K562 (cell line): ENCODE measurements at regions not wholly inside any gene's neighbourhood (a gene's known extent, or its start where the extent isn't known, plus 50 kb on each side); places are given as distances from the start of the nearest gene placed in this dataset.

Experiments
- CTCF ChIP-seq, 3 experiments: IDR thresholded peaks in 2 of 3; conservative IDR thresholded peaks in 1 of 3; 2 replicates each; pipeline ENCODE4 v1.5.1; 2011 to 2012; ENCODE audit warnings: low read length in 3 of 3, mild to moderate bottlenecking in 3 of 3, control low read depth in 2 of 3, improper control_type of control experiment in 1 of 3, inconsistent platforms in 1 of 3, low read depth in 1 of 3, mixed read lengths in 1 of 3, moderate library complexity in 1 of 3; ENCODE audit not compliant: insufficient read depth in 2 of 3
- EP300 ChIP-seq: IDR thresholded peaks from 2 replicates; pipeline ENCODE4 v1.6.1; 2012; ENCODE audit warnings: low read length, improper control_type of control experiment
- EZH2 ChIP-seq: IDR thresholded peaks from 2 replicates; pipeline ENCODE4 v1.6.1; 2012; ENCODE audit warnings: low read depth, mild to moderate bottlenecking, inconsistent platforms, low read length, borderline replicate concordance
- FOSL1 ChIP-seq: fragments of 200-800 bp; sonication (Bioruptor generic); conservative IDR thresholded peaks from 2 replicates; pipeline ENCODE4 v1.6.1; 2016; ENCODE audit warnings: missing genetic modification characterization, missing compliant biosample characterization
- KHSRP ChIP-seq: fragments of 450-650 bp; IDR thresholded peaks from 2 replicates; pipeline ENCODE4 v1.6.1; 2017
- POLR2A ChIP-seq: fragments of 450-650 bp; conservative IDR thresholded peaks from 2 replicates; pipeline ENCODE4 v1.6.1; 2016
- POLR2AphosphoS2 ChIP-seq: IDR thresholded peaks from 2 replicates; pipeline ENCODE4 v1.6.1; 2012; ENCODE audit warnings: low read length, improper control_type of control experiment
- SETDB1 ChIP-seq: IDR thresholded peaks from one replicate; pipeline ENCODE4 v1.6.1; 2012; ENCODE audit warnings: low read length, control low read depth, inconsistent platforms
- ZC3H11A ChIP-seq: IDR thresholded peaks from 2 replicates; pipeline ENCODE4 v1.6.1; 2012; ENCODE audit warnings: low read depth, low read length, improper control_type of control experiment
- ZNF79 ChIP-seq: fragments of 250-450 bp; sonication (Bioruptor Pico); IDR thresholded peaks from 2 replicates; pipeline ENCODE4 v1.4.0; 2020; ENCODE audit warnings: low read depth, mild to moderate bottlenecking, moderate library complexity

- TF ChIP-seq KHSRP = no peak
- TF ChIP-seq EZH2 = no peak
- TF ChIP-seq CTCF (IDR thresholded peaks at IDR 0.05 in 2 of 3, conservative IDR thresholded peaks at IDR 0.05 in 1 of 3; ENCODE audit: insufficient read depth in 2 of 3, low read depth in 1 of 3, low read length in 3 of 3) = no peak
- no peak for TF ChIP-seq POLR2A
- TF ChIP-seq POLR2AphosphoS2 = no peak
- TF ChIP-seq SETDB1 = no peak
- no peak for TF ChIP-seq FOSL1 (tag)
- TF ChIP-seq EP300 = no peak
- TF ChIP-seq ZNF79 (CRISPR knock-in tag) = no peak
- TF ChIP-seq ZC3H11A = no peak
Observed at GRCh38 chr6:11433860-11434259, 103.7 kb upstream of the TMEM170B start.
